HG03432 (cell line): ENCODE measurements at regions not wholly inside any gene's neighbourhood (a gene's known extent, or its start where the extent isn't known, plus 50 kb on each side); places are given as distances from the start of the nearest gene placed in this dataset.

Source experiments
- ATAC-seq: cut with Tn5 transposase; IDR thresholded peaks from one replicate; pipeline ENCODE4 v1.9.1; 2021; ENCODE audit warnings: mild to moderate bottlenecking, moderate library complexity; ENCODE audit not compliant: unreplicated experiment

GRCh38 chr9:1462626-1463308 is 412.6 kb downstream of the DMRT2 start:
- no peak for ATAC-seq

- peak; percentile 96 for ATAC-seq
These were observed 419.8 kb downstream of the DMRT2 start for GRCh38 chr9:1469996-1470395.

GRCh38 chr9:1473956-1474634 is 423.9 kb downstream of the DMRT2 start:
- ATAC-seq, result no peak

- ATAC-seq, result no peak
These were observed 424.5 kb downstream of the DMRT2 start for GRCh38 chr9:1474671-1475070.

GRCh38 chr9:1490341-1491232 is 440.4 kb downstream of the DMRT2 start:
- peak; percentile 88 for ATAC-seq

GRCh38 chr9:1492156-1492555 is 442.0 kb downstream of the DMRT2 start:
- no peak for ATAC-seq

GRCh38 chr9:1495282-1496030 is 445.3 kb downstream of the DMRT2 start:
- ATAC-seq, result no peak

GRCh38 chr9:1505489-1505888 is 455.3 kb downstream of the DMRT2 start:
- no peak for ATAC-seq

GRCh38 chr9:1510712-1511111 is 460.6 kb downstream of the DMRT2 start:
- ATAC-seq, result no peak

- no peak for ATAC-seq
These were observed 462.9 kb downstream of the DMRT2 start for GRCh38 chr9:1513105-1513504.

GRCh38 chr9:1514250-1514649 is 464.1 kb downstream of the DMRT2 start:
- ATAC-seq, result no peak

- peak; percentile 33 for ATAC-seq
These were observed 464.7 kb downstream of the DMRT2 start for GRCh38 chr9:1514776-1515363.

GRCh38 chr9:1515557-1515956 is 465.4 kb downstream of the DMRT2 start:
- ATAC-seq, result no peak

- ATAC-seq, result no peak
These were observed 471.4 kb downstream of the DMRT2 start for GRCh38 chr9:1521547-1521946.

- ATAC-seq, result peak; percentile 74
These were observed 472.1 kb downstream of the DMRT2 start for GRCh38 chr9:1522219-1522767.

- no peak for ATAC-seq
These were observed 478.3 kb downstream of the DMRT2 start for GRCh38 chr9:1528456-1528855.

- ATAC-seq, result no peak
These were observed 480.5 kb downstream of the DMRT2 start for GRCh38 chr9:1530696-1531095.

- ATAC-seq, result no peak
These were observed 481.3 kb downstream of the DMRT2 start for GRCh38 chr9:1531424-1531823.

GRCh38 chr9:1532171-1532570 is 482.0 kb downstream of the DMRT2 start:
- ATAC-seq, result no peak

- ATAC-seq, result peak; percentile 51
These were observed 480.1 kb upstream of the SMARCA2 start for GRCh38 chr9:1535051-1535450.
